GF-D8 (cell line): ENCODE measurements at regions not wholly inside any gene's neighbourhood (a gene's known extent, or its start where the extent isn't known, plus 50 kb on each side); places are given as distances from the start of the nearest gene placed in this dataset.

Experiments used
- DNase-seq: peaks from one replicate; lab custom pipeline; 2025; lab: John Stamatoyannopoulos, UW

DNA sequence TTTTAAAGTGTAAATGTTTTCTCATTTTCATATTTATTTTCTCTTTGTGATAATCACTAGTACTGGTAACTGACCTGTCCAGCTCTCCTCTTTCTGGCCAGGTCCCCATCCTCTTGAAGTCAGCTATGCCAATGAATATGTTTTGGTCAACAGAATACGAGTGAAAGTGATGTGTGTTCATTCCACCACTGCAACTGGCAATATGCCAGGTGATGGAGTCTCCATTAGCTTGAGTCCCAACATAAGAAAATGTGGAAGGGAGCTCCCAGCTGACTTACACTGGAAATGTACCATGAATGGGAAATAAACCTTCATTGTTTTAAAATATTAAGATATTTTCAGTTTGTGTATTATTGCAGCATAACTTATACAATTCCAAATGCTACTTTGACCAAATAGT lies 75.8 kb downstream of the CCDC34 start:
- no peak for DNase-seq

DNA sequence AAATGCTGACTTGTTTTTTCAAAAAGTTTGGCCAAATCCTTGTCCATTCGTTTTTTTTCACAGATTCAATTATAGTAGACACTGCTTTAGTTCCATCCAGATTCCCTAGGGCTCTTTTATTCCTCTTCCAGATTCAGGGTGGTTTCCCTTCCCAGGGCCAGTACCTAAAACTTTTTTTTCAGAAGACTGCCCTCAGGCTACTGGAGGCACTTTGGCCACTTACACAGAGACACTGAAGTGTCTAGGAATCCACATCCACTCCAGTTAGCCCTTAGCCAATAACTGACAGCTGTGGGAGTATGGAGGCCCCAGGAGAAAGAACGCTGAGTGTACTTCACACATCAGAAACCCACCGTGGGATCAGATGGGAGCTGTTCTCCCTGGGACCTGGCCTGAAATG lies 77.3 kb downstream of the CCDC34 start:
- DNase-seq: no peak

DNA sequence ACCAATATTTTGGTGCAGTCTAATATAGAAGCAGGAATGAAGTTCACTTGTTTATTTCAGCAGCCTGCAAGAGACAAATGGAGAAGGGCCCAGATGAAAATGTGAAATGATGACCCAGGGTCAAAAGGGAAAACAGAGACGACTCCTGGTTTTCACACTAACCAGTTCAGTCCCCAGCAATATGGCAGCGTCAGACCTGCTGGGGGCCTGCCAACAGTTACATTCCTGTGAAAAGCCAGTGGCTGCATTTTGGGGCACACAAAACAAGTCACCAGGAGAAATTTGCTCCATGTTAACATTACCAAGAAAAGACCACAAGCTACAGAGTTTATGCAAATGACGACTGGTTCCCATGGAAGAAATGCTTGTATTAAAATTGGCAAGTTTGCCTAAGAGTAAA lies 80.2 kb downstream of the CCDC34 start:
- no peak for DNase-seq

DNA sequence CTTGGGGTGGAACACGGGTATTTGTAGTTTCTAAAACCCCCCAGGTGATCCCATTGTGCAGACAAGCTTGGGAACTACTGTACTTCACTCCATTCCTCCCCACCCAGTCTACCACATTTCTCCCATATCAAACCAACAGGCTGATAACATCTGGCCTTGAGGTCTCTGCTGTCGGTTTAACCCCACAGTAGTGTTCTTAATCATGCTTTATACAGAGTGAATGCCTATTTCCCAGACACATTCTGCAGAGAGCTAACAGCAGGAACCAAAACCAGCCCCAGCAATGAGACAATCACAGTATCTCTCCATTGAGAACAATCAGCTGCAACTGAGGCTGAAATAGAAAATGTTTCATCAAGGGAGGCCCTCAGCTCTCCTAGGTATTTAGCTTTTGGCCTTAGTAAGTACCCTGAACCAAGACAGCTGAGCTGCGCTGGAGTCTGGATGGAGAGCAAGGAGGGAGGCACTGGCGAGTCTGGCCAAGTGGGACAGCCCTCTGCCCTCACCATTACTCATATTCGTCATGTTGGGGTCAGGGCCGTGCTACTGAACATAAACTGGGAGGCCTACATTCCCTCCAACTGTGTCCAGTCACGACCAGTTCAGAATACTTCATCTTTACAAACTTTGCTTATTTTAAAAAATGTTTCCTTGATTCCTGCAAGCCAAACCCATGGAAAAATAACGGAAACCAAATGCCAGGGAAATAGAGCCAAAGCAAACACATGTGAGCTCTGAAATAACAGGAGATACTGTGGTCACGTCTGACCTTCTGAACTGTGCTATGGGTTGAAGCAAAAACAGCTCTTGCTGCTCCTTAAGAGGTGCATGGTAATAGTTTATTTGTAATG lies 81.0 kb downstream of the CCDC34 start:
- DNase-seq: no peak

DNA sequence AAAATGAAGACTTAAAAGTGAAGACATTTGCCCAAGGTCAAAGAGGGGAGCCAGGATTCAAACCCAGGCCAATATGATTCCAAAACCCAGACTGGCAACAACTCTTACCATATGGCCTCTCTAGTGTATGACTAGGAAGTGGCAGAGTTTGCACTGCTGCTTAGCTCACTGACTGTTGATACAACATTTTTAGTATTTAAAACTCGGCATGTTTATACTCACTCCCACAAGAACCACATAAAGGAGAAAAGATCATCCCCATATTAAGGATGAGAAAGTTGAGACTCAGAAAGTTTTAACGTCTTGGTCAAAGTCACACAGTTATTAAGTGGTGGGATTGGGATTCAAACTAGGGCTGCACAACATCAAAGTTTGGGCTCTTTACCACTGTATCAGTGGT lies 81.7 kb downstream of the CCDC34 start:
- DNase-seq: no peak

DNA sequence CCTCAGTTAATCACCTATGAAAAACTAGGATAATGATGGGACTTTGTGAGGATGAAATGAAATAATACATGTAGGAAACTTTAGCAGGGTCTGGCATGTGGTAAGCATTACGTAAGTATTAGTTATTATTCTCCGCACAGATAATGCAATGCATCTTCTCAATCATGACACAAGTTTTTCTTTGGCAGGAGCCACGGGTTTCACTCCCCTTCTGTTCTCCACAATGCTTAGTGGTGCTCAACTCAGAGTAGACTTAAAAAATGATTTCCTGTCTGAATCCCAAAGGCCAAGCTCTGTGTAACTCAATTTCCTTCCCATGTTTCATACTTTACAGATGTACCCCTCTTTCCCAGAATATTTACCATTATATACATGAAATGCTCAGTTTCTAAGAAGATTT lies 82.9 kb downstream of the CCDC34 start:
- DNase-seq: no peak

DNA sequence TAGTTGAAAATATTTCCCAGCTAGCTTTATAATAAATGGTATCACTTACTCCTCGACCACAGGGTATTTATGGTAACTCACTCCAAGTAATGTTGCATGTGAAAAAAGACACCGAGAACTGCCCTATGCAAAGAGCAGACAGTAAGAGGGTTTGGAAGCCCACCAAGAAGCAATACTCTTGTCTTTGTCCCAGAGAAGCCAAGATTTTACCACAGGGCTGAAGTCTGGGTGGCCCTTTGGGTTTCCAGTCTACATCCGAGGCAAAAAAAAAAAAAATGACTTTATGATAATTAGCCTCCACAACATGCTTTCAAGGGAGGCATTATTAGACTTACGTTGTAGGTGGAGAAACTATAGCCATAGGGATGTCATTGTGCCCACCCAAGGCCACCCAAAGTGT lies 83.6 kb downstream of the CCDC34 start:
- no peak for DNase-seq

DNA sequence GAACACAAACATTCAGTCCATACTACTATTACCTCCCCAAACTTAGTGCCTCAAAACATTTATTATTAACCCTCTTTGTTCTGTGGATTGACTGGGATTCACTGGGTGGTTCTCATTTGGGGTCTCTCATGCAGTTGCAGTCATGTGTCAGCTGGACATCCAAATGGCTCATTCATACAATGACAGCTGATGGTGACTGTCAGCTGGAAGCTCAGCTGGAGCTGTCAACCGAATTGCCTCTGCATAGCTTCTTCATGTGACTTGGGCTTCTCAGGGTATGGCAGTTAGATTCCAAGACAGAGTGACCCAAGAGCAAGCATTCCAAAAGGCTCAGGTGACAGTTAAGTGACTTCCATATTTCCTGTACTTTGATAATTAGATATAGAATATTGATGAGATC lies 85.2 kb downstream of the CCDC34 start:
- DNase-seq: no peak

DNA sequence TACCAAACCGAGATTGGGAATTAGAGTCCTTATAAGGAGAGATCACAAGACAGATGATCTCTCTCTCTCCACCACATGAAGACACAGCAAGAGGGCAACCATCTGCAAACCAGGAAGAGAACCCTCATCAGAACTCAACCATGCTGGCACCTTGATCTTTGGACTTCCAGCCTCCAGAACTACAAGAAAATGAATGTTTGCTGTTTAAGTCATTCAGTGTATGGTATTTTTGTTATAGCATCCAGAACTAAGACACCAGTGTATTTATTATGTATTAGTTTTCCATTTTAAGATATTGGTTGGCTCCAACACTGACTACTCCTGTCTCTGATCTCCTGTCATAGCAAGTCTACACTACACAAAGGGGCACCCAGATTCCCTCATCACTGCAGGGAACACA lies 86.9 kb downstream of the CCDC34 start:
- no peak for DNase-seq

DNA sequence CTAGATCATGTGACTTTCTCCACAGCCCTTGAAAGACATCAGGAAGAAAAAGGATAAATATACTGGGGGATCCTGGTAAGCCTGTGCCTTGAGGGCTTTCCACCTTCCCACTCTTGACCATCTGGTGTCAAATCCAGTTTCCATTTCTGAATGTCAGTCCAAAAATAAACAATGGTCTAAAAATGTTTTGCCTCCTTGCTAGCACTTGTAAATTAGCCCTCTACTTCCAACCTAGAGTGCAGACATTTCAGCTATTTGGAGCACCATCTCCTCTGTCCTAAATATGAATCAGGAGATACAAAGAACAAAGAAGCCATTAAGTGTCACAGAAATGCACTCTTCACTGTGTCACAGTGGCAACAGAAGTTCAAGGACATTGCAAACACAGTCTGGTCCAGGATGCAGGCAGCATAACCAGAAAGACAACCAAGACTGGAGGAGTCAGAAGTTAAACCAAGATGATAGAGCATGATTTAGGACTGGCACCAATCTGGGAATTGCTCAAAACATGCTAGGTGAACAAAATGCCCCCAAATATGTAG lies 88.1 kb downstream of the CCDC34 start:
- no peak for DNase-seq

DNA sequence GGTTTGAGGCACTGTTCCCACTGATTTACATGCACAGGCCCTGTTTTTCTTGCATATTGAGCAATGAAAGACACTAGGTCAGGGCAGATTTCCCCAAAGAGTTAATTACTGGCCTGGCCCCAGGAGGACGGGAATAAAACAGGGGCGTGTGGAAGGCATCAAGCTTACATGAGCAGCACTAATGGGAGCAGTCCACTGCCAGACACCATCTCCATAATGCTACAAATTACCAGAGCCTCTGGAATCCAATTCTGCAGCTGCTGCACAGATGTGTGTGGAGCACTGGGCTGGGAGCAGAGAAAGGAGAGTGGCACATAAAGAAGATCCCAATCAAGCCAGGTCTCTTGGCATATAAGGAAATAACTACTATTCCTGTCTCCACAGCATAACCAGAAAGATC lies 96.9 kb downstream of the CCDC34 start:
- no peak for DNase-seq

DNA sequence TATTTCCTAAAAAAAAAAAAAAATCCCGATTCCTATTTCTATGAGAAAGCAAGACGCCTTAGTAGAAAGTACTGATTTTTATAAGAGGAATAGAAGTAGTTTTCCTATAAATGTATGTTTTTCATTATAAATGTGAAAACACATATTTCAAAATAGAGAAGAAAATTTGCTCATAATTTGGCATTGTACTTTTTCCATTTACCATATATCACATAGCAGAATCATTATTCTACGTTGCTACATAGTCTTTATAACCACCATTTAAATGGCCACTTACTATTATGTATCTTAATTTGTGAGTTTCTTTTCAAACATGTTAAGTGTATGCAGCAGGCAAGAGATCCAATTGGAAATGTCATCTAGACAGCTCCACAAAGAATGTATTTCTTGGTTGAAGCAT lies 99.0 kb downstream of the CCDC34 start:
- DNase-seq: no peak

DNA sequence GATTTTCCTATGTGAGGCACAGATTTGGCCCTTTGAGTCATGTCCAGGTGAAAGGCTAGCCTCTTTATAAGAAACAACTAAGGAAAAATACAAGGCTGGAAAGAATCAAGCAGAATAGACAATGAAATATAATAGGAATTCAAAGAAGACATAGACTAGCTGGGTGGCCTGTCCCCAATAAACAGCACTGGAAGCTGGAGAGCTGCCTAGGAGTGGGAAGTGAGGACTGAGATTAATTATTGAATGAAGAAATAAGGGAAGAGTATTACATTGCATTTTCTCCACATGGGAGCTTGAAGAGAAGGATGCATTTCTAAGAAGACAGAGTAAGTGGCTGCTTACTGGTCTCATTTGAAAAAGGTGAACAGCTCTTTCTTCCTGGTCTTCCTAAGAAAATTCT lies 100.0 kb downstream of the CCDC34 start:
- no peak for DNase-seq

DNA sequence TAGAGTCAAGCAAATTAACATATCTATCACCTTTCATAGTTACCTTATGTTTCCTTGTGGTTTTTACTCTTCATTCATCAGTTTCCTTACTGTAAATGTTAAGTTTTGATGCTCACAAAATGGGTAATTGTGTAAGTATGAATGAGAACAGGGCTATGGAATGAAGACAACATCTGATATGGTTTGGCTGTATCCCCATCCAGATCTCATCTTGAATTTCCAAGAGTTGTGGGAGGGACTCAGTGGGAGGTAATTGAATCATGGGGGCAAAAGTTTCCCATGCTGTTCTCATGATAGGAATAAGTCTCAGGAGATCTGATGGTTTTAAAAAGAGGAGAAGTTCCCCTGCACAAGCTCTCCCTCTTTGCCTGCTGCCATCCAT lies 107.6 kb downstream of the CCDC34 start:
- no peak for DNase-seq

DNA sequence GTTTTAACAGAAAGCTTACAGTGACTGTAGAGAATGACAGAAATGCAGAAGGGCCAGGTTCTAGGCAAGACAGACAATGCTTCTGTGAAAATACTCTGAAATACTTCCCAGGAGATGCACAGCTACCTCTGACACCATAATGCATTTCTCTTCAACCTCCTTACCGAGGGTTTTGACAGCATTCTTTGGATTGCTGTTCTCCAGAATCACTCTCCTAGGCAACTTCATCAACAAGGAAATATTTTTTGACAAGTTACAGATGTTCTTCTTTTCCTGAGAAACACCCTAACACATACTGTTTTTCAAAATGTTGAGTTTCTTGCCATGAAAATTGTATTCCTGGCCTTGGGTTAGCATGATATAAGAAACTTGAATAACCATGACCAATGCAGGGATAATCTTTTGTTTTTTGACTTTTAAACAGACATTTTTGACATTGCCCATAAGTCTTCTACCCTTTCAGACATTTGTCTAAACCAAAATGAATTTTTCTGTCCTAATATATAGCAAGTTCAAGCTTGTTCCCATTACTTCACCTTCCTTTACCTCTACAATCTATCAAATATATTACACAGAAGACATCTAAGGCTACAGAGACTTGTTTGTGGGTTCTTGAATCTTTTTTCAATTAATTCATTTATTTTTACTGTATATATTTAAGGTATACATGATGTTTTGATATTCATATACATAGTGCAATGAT lies 108.1 kb downstream of the CCDC34 start:
- DNase-seq: no peak

DNA sequence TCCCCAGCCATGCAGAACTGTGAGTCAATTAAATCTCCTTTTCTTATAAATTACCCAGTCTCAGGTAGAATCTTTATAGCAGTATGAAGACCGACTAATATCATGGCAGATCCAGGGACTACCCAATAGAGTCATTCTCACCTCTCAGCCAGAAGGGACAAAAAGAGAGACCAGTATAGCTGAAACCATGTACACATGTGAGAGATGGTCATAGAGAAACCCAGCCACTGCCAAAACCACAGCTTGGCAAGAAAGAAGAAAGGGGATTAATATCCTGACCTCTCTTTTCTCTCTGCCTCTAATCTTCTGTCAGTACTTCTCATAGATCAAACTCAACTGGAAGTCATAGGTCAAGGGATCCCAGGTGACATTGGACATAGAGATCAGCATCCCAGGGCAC lies 109.8 kb downstream of the CCDC34 start:
- DNase-seq: no peak

DNA sequence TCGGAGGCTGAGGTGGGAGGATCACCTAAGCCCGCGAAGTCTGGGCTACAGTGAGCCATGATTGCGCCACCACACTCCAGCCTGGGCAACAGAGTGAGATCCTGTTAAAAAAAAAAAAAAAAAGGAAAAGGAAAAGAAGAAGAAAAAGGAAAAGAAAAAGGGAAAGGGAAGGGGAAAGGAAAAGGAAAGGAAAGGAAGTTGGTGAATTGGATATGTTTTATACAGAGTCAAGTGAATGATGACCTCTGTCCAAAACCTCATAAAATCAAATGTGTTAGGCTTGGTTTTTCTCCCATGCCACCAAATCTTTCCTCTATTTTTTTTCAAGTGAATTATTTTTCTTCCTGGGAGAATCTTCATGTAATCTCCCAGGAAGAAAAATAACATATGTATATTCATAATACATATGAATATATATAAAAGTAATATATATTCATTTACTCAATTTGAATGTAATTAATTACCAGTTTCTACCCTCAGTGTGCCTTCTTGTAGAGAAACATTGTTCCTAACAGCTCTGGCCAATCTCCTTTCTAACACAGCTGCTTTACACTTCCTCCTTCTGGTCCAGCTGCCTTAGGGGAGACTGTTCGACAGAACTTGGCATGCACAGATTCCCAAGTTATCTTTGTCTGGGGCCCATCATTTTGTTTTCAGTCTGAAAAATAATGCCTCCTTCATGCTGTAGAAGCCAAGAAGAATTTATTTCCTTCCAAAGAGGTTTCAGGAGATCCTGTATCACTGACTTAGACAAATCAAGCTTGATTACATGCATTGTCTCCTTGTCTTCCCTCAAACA lies 111.9 kb downstream of the CCDC34 start:
- DNase-seq: no peak

DNA sequence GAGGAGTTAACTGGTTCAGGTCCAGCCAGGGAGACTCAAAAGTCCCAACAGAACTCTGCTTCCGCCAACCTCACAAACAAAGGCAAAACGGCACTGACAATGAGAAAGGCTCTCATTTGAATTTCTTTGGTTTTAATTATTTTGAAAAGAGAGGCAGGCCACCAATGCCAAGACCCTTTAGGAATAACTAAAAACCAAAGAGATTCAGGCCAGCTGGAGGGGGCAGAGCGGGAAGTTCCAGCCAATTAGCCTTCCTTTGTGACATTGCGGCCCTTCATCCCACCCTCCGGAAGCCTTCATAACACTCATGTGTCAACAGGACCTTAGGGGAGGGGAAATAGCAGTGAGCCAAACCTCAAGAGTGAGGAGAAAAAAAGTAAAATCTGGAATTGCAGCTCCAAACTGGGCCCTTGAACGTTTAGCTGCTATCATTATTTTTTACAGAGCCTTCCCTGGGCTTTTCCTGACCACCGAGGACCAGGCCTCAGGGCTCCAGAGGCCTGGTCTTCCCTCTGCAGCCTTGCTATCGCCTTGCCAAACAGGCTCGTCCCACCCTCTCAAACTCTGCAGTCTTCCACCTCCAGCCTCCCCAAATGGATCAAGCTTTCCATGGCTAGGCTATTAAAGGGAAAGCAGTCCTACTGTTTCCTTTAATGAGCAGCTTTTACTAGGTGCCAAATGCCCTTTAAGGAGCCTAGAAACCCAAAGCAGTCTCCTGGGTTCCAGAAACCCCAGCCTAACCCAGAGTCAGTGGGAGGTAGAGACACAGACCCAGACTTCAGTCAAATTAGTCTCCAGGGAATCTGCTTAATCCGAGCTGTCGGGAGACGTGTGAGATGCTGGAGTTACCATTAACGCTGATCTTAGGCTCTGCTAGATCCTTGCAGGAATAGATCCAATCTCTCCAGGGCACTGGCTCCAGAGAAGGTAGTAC lies 114.2 kb downstream of the CCDC34 start:
- DNase-seq: no peak

DNA sequence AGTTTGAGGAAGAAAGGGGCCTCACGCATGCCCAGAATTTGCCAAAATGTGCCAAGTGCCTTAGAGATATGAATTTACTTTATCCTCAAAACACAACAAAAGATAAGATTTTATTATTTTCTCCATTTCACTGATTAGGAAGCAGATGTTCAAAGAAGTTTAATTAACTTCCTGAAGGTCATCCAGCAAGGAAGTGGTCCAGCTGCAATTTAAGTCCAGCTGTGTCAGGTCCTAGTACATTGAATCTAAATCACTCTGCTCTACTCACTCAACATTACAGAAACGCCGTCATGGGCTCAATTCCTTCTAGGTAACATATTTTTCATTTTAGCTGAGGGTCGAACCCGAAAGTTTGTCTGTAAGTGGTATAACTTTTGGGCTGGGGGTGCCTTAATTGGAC lies 115.4 kb downstream of the CCDC34 start:
- no peak for DNase-seq

DNA sequence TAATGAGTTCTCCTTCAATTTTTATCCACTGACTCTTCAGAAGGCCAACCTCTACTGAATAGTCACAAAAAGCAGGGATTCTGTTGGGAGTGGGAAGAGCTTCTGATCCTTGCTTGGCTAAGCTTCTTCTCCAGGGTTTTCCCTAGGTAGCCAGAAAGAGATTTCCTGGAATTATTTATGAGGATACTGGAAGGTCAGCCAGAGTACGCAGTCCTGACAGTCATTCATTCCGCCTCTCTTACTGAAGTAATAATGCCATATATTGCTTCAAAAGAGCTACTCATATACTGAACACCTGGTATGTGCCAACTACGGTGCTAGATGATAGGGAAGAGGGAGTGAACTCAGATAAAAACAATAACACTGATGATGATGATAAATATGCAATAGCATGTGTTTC lies 116.1 kb downstream of the CCDC34 start:
- DNase-seq: no peak

DNA sequence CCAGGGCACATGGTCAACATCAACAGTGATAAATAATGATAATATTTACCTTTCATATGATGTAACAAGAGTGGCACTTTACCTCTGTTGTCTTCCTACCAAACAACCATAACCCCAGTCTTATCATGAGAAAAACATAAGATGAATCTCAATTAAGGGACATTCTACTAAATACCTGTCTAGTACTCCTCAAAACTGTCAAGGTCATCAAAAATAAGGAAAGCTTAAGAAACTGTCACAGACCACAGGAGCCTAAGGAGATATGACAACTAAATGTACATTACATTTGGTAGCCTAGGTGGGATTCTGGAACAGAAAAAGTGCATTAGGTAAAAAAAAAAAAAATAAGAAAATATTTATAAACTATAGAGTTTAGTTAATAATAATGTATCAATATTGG lies 118.1 kb downstream of the CCDC34 start:
- DNase-seq: no peak

DNA sequence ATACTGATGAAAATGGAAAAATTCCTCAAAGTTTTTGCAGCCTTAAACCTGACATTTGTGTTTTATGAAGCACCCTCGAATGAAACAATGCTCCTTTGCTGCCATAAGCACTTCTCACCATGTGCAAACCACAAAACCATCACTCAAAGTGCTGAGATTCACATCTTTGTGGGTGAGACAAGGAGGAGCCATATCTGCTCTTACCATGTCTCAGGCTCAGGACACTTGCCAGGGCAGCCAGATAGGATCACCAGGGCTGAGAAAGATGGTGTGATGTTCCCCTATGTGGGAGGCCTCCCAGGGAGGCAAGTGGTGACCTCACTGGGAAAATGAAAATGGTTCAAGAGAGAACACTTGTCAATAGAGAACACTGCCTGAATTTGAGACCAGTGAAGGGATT lies 120.4 kb downstream of the CCDC34 start:
- no peak for DNase-seq
